Activated T-helper 1 cell treated with anti-CD3 and anti-CD28 coated beads, Interleukin-2, amount 50 U/mL, for 16 hours (primary cell): ENCODE measurements at regions not wholly inside any gene's neighbourhood (a gene's known extent, or its start where the extent isn't known, plus 50 kb on each side); places are given as distances from the start of the nearest gene placed in this dataset.
"Not testable (repeated sequence)": the region's sequence is repeated elsewhere in the genome, so short reads cannot be mapped to it uniquely, and the experiment has no call there.

ENCODE experiments used
- DNase-seq, 2 donors: peaks; one replicate each; pipeline ENCODE4 v3.0.0-alpha.2; 2020; ENCODE audit warnings: low read depth in 1 of 2, low spot score in 1 of 2

DNA sequence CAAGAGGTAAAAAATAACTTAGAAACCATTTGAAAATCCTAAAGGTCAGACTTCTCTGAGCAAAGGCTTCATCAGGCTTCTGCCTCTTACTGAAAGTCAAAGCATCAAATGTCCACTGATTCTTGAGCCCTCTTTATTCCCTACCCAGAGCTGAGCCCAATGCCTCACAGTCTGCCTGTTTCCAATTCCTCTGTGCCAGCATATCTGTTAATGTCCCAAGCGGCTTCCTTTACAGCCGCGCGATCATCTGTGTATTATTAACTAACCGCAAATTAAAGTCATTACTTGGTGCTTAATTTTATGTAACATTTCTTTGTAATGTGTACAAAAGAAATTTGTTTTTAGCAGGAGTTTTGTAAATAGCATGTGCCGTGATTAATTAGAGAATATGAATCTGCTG, 418.8 kb upstream of the HNRNPA3 start:
- DNase-seq, result no peak

DNA sequence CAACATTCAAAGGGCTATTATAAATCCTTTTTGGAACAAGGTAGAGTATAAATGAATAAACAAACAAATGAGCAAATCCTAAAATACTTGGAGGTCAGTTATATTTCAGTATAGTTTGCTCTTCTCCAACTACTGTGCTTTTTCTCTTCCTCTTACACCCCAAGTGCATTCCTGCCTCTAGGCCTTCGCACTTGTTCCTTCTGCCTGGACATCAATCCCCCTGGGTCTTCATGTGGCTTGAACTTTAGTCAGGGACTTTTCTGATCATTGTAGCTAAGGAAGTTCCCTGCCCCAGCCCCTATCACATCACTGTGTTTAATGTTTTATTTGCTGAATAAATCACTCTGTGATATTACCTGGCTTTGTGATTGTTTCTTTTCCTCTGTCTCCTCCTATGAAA, 418.2 kb upstream of the HNRNPA3 start:
- no peak for DNase-seq

- DNase-seq, result no peak
Observed at GRCh38 chr2:176795823-176796222, 416.8 kb upstream of the HNRNPA3 start.

DNA sequence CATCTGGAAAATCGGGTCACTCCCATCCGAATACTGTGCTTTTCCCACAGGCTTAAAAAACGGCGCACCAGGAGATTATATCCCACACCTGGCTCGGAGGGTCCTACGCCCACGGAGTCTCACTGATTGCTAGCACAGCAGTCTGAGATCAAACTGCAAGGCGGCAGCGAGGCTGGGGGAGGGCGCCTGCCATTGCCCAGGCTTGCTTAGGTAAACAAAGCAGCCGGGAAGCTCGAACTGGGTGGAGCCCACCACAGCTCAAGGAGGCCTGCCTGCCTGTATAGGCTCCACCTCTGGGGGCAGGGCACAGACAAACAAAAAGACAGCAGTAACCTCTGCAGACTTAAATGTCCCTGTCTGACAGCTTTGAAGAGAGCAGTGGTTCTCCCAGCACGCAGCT, 415.9 kb upstream of the HNRNPA3 start:
- DNase-seq, result not testable (repeated sequence)

DNA sequence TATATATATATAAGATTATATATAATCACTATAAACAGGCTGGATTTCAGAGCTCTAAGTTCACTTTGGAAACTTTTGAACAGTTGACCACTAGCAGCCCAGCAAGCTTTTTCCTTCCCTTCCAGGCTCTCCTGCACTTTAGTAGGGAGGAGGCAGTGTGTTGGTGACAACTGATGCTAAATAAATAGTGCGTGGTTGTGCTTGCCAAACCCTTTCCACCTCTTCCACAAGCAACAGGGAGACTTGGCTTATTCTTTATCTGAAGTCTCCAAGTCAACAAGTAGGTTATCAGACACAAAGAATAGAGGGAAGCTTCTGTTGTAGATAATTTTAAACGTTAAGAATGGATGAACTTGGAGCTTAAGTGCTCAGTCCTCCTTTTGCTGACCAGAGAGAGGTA, 408.2 kb upstream of the HNRNPA3 start:
- no peak for DNase-seq

DNA sequence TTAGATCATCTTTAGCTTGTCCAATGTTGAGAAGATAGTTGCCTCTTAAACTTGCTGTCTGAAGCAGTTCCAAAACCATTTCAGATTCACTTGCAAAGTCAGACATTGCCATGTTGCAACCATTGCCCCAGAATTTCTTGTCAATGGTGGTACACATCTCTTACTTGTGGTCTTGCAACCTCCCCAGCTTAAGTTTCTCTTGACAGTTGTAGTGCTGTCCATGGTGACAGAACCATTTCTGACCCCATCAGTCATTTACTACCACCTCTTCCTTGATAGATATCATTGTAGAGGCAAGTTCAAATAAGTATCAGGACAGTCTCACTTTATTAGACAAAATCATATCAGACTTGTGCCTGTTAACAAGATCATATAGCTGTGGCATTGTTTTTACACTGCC, 407.2 kb upstream of the HNRNPA3 start:
- DNase-seq, result no peak

DNA sequence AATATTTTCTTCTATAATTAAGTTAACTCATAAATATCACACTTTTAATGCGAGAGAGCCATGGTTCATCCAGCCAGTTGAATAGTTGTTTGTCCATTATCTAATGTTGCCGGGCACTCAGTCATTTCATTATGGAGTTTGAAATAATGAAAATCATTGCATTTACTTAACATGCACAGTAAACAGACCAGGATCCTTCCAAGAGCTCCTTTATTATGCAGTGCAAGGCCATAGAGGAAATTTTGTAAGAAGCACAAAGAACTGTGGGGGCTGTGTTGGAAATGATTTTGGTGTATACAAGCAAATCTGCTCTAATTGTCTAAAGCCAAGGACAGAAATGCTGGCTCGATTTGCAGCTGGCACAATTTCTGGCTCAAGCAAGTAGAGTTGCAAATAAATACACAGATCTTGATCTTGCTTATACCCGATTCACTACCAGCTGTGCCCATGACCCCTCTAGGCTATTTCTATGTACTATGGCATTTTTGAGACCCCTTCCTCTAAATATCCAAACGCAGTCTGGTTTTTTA, 400.3 kb upstream of the HNRNPA3 start:
- no peak for DNase-seq

GRCh38 chr2:176813156-176813555, 399.4 kb upstream of the HNRNPA3 start:
- DNase-seq, result no peak

DNA sequence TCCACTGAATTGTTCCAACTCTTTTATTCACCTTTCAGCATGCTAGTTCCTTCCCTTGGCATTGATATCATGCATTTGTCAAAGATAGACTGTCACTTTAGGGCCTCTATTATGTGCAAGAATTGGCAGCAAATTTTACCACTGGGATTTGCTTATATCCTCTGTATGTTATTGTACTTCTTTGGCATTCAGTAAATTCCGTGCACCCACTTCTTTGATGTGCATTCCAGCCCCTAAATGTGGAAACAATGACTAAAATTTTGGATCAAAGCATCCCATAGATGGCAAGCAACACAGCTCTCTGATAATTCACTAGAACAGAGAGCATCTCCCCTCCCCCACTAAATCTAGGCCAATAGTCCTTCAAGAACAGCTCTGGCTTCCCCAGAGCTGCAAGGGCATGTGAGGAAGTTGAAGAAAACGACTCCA, 399.0 kb upstream of the HNRNPA3 start:
- DNase-seq, result no peak

DNA sequence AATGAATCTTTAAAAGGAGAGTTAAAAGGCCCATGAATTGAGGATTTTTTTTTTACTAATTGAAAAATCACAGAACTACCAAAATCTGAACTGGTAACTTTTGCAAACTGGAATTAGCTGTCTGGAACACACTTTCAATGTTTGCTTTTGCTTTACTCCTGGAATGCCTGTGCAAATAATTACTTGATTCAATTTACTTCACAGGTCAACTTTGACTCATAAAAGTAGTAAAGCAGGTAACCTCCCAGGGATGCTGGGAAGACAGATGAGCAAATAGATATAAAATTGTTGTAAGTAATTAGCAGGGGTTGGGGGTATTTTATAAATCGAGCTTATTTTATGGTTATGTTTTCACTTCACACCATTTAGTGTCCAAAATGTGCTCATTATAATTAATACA, 398.3 kb upstream of the HNRNPA3 start:
- DNase-seq, result no peak

DNA sequence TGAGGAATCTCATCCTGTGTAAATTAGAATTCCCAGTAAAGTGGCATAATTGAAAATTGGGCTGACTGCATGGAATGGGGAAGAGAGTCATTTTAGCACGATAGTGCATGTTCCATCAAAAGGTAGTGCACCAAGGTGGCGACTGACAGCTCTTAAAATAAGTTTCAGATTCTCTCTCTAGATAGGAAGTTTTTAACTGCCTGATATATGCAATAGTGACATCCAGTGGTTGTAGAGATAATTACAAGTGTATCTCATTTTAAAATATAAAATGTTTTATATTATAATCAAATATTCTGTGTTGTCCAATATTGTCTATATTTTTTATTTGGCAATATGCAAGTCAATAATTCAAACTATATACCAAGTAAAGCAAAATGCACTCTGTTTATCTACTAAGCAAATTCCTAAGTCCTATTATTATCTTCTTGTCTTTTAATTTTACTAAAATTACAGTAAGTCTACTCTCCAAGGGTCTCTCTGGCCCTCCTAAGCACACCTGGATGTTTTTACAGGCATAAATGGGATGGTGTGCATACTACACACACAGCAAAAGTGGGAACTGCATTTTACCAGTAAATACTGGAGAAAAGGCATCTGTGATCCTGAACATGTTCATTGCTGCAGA, 397.7 kb upstream of the HNRNPA3 start:
- no peak for DNase-seq

- DNase-seq, result no peak
Observed at GRCh38 chr2:176817061-176817565, 395.5 kb upstream of the HNRNPA3 start.

GRCh38 chr2:176818076-176818475, 394.5 kb upstream of the HNRNPA3 start:
- DNase-seq, result no peak

DNA sequence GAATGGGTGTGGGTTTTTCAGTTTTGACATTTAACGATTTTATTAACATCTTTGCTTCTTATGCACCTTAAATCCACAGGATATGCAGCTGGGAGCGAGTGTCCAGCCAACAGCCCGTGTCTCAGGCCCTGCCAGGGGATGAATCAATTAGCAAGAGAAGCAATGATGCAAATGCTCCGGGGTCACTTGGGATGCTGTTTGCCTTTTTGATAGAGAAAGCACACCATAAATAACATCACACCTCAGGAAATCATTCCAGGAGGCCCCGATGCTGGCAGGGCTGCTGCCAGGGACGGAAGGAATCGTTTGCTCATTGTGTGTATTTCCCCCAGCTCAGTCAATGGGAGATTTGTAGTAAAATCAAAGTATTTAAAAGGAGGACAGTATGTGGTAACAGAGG, 394.0 kb upstream of the HNRNPA3 start:
- DNase-seq, result no peak

DNA sequence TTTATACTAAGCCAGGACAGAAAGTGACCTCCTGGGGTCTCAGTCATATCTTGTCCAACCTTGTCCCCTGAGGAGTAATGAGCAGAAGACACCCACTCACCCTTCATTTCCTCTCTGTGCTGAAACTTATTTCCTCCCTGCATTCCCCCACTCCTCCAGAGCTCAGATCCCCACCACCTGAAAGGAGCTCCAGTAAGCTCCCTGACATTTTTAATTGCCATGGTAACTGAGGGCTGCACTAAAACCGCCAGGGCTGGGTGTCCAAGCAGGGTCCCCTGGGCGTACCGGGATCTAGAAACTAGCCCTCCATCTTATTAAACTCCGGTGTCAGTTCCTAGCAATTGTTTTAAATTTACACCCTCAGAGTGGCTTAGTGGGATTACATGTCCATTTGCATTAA, 393.3 kb upstream of the HNRNPA3 start:
- no peak for DNase-seq

DNA sequence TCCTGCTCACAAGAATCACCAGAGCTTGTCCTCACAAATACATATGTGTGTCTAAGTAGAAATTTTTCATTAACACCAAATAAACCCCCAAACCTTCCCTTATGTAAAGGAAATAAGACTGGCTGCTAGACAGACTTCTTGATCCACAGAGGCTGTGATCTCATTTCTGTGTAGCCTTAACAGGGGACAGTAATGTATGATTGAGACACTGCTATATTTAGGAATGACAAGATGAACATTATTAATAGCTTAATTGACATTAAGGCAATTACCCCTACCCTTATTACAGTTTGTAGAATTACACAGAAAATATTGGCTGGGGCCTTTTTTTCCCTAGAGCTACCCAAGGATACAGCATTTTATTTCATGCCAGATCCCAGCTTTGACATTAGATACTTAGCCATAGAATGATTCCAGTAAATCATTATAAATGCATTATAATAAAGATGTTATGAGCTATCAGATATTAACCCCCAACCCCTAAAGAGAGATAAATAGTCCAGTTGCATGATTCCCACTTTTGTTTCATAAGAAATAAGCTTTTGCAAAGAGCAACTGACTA, 392.1 kb upstream of the HNRNPA3 start:
- DNase-seq, result no peak

GRCh38 chr2:176821350-176821749, 391.2 kb upstream of the HNRNPA3 start:
- no peak for DNase-seq

DNA sequence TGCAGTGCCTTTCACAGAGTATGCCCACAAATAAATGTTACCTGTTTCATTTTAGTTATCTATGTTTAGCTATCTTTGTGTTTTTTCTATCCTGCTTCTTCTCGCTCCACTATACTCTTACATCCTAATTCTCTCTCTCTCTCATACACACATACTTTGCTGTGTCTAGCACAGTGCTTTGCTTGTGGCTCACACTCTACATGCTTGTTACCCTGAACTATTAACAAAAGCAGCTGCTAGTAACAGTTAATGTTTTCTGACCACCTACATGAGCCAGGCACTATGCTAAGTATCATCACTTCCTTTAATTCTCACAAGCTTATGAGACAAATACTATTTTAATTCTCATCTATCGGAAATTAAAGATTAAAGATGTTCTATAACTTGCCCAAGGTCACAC, 390.5 kb upstream of the HNRNPA3 start:
- no peak for DNase-seq

GRCh38 chr2:176826356-176826755, 386.2 kb upstream of the HNRNPA3 start:
- DNase-seq, result no peak

DNA sequence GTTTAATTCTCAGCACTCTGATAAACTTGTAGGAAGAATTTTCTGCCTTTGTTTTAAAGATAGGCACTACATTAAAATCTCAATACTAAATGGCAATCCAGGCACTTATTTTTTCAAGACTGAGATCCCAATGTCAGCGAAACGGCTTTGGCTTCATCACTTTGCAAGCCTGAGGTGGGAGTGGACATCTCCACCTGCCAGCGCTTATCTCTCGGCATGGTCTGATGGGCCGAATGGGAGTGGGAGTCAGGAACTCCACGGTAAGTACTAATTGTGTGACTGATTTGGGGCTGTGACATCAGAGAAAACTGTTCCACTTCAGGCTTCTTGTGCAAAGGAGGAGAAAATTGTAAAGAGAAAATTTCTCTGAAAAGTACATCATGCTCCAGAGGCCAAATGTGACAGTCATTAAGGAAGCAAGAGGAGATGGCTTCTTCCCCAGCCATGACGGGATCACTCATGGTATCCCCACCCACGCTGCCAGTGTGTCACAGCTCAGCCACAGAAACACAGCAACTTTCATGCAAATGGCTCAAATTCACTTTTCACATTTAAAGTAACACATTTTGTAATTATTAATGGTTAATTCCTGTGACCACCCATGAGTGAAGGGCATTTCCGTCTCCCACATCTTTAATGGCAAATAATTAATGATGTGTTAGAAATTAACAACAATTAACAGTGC, 385.5 kb upstream of the HNRNPA3 start:
- DNase-seq, result no peak

- no peak for DNase-seq
Observed at GRCh38 chr2:176830362-176830761, 382.2 kb upstream of the HNRNPA3 start.

DNA sequence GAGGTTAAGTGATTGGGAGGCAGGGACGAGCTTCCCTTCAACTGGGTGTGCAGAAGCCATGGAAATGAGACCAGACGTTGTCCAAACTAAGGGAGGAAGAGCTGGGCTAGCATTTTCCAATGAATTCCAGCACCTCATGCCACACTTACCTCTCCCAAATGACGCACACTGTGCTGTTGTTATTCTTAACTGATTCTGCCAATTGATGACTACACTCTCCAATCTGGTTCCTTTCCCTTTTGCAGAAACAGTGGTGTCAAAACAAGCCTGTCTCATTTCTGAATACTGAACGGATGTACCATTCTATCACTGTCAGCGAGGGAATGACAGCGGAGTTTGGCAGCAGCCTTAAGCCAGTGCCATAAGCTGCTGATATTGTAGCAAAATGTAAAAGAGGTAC, 380.5 kb upstream of the HNRNPA3 start:
- DNase-seq, result no peak
